ENCODE measurements at regions not wholly inside any gene's neighbourhood (a gene's known extent, or its start where the extent isn't known, plus 50 kb on each side); places are given as distances from the start of the nearest gene placed in this dataset.

DNA sequence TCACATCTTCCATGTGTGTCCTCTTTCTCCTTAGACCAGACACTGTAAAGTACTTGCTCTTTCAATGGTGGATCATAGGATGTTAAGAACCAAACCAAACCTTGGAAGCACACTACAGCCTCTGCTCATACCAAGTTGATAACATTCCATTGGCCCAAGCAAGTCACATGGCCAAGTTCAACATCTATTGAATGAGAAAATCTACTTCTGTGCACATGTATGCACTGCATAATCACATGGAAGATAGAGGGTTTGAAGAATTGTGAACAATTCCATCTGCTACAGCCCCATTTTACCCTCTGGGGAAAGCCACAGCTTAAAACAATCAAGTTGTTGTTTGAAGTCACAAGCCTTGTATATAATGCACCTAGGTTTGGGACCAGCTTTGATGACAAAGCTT, 68.2 kb downstream of the MFAP3 start:
- Histone ChIP-seq H3K4me3 (no peak overlapping the region), H3K36me3 (no peaks in the 10 kb centered on the region), H3K4me1 (no peaks in the 10 kb centered on the region), H3K9me3 (no peaks in the 10 kb centered on the region), H3K27me3 (no peaks in the 10 kb centered on the region), H3K27ac (no peak overlapping the region)
- DNase-seq = no peak
- ATAC-seq (ENCODE audit: low FRiP score in 2 of 2) = no peak
- TF ChIP-seq POLR2AphosphoS5 (IDR thresholded peaks at IDR 0.05) (no peak), EP300 (IDR thresholded peaks at IDR 0.05) (no peak), POLR2A (IDR thresholded peaks at IDR 0.05) (no peak)
- TF ChIP-seq, protein P1, sequence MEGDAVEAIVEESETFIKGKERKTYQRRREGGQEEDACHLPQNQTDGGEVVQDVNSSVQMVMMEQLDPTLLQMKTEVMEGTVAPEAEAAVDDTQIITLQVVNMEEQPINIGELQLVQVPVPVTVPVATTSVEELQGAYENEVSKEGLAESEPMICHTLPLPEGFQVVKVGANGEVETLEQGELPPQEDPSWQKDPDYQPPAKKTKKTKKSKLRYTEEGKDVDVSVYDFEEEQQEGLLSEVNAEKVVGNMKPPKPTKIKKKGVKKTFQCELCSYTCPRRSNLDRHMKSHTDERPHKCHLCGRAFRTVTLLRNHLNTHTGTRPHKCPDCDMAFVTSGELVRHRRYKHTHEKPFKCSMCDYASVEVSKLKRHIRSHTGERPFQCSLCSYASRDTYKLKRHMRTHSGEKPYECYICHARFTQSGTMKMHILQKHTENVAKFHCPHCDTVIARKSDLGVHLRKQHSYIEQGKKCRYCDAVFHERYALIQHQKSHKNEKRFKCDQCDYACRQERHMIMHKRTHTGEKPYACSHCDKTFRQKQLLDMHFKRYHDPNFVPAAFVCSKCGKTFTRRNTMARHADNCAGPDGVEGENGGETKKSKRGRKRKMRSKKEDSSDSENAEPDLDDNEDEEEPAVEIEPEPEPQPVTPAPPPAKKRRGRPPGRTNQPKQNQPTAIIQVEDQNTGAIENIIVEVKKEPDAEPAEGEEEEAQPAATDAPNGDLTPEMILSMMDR (IDR thresholded peaks at IDR 0.05) = no peak

DNA sequence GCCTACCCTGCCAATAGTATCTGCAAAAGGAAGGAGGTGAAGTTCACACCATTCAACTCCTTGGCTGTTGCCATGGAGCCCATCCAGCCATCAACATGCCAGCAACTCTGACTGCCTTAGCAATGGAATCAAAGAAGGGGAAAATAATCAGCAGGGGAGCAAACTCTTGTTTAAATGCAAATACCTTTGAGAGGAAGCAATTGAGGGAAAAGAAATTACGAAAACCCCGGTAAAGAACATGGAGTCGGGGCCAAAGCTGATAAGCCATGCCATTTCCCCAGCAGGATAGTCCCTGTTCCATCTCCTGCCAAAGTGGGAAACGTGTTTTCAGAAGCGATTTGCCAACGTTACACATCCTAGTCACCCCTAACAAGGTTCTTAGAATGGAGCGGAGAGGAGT, 69.0 kb downstream of the MFAP3 start:
- no peak for DNase-seq
- H3K4me3 ChIP-seq = no peak overlapping the region
- WGBS, 2 donors = 48 to 50% methylated on average over 7 of the region's 7 CpGs
- ATAC-seq (ENCODE audit: low FRiP score in 2 of 2) = no peak
- H3K4me1 ChIP-seq = no peaks in the 10 kb centered on the region
- H3K27ac ChIP-seq = no peak overlapping the region
- H3K27me3 ChIP-seq = no peaks in the 10 kb centered on the region
- H3K9me3 ChIP-seq = no peaks in the 10 kb centered on the region
- TF ChIP-seq, protein P1 (IDR thresholded peaks at IDR 0.05) = no peak
- TF ChIP-seq POLR2AphosphoS5 (IDR thresholded peaks at IDR 0.05) (no peak), EP300 (IDR thresholded peaks at IDR 0.05) (no peak), POLR2A (IDR thresholded peaks at IDR 0.05) (no peak)
- H3K36me3 ChIP-seq = no peaks in the 10 kb centered on the region

DNA sequence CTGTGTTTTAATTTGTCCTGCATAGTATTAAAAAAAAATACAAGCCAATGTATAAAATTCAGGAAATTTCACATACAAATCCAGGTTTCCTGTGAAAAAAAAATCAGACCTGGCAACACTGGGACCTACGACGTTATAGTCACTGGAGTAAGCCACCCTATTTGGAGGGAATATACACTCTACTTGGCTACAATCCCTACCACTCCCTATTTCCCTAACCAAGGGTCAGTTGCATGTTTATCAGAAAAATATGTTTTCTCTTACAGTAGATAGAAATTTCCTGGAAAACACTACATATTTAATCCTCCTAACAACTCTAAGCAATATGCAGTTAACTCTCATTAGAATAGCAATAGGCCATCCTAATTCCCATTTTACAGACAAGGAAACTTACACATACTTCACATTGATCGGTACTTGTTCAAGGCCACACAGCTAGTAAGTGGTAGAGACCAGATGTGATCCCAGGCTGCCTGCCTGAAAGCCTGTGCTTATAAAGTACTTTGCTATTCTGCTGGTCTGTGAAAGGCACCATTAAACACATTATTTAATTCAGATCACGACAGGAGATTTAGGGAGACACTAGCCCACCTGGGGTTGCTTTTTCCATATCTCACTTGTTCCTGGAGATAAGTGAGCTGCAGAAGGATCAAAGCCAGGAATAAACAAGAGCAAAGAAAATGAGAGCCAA, 70.8 kb downstream of the MFAP3 start:
- Histone ChIP-seq H3K4me3 (no peak overlapping the region), H3K36me3 (no peaks in the 10 kb centered on the region), H3K9me3 (no peaks in the 10 kb centered on the region), H3K27ac (no peak overlapping the region), H3K27me3 (no peaks in the 10 kb centered on the region), H3K4me1 (no peaks in the 10 kb centered on the region)
- TF ChIP-seq EP300 (IDR thresholded peaks at IDR 0.05) (no peak), POLR2A (IDR thresholded peaks at IDR 0.05) (no peak), POLR2AphosphoS5 (IDR thresholded peaks at IDR 0.05) (no peak)
- TF ChIP-seq, protein P1 (IDR thresholded peaks at IDR 0.05) = no peak
- ATAC-seq (ENCODE audit: low FRiP score in 2 of 2) (no peak), DNase-seq (no peak)
- WGBS, 2 donors = 79% methylated on average over 4 of the region's 4 CpGs

DNA sequence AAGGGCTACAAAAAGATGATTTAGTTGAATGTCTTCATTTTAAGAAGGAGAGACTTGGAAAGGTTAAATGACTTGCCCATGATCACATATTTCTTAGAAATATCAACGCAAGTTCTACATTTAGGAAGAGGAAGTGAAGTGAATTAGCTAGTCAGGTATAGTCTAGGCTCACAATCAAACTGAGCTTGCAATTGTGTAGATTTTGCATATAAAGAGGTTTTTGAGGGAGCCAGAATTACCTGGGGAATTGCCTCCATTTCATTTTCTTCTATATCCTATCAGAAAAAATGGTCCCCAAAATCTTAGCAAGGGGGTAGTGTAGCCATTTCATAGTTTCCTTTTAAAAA, 71.3 kb downstream of the MFAP3 start:
- no peaks in the 10 kb centered on the region for H3K9me3 ChIP-seq
- H3K27ac ChIP-seq = no peak overlapping the region
- no peaks in the 10 kb centered on the region for H3K36me3 ChIP-seq
- WGBS, 2 donors = 84% methylated on average over 1 of the region's 1 CpG
- ATAC-seq (ENCODE audit: low FRiP score in 2 of 2) (no peak), DNase-seq (no peak)
- no peaks in the 10 kb centered on the region for H3K4me1 ChIP-seq
- H3K4me3 ChIP-seq = no peak overlapping the region
- H3K27me3 ChIP-seq = no peaks in the 10 kb centered on the region
- TF ChIP-seq POLR2A (IDR thresholded peaks at IDR 0.05) = no peak
- TF ChIP-seq, protein P1 (IDR thresholded peaks at IDR 0.05) = no peak
- TF ChIP-seq POLR2AphosphoS5 (IDR thresholded peaks at IDR 0.05) = no peak
- TF ChIP-seq EP300 (IDR thresholded peaks at IDR 0.05) = no peak

DNA sequence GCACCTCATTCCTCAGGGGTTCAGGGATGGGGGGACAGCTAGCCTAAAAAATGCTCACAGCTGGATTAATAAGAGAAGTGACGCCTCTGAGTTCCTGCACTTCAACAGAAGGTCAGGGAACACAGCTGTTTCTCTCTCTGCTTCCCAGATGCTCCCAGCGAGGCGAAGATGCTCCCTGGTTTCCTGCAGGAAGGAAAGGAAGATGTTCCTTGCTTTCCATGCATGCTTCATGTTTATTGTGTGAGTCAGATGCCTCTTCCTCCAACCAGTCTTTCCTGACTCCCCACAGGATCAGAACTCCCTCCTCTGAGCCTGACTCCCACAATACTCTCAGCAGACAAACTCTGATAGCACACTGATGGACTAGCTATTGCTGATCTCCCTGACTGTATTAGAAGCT, 71.9 kb downstream of the MFAP3 start:
- ATAC-seq (ENCODE audit: low FRiP score in 2 of 2) = no peak

More for the DNA sequence above, 71.9 kb downstream of the MFAP3 start:
- DNase-seq = no peak
- no peaks in the 10 kb centered on the region for H3K9me3 ChIP-seq
- no peaks in the 10 kb centered on the region for H3K36me3 ChIP-seq
- no peaks in the 10 kb centered on the region for H3K27me3 ChIP-seq
- H3K4me1 ChIP-seq = no peaks in the 10 kb centered on the region
- H3K27ac ChIP-seq = no peak overlapping the region
- WGBS, 2 donors = 44 to 61% methylated on average over 3 of the region's 3 CpGs
- TF ChIP-seq, protein P1 (IDR thresholded peaks at IDR 0.05) = no peak
- no peak overlapping the region for H3K4me3 ChIP-seq
